NT2/D1 (cell line): ENCODE measurements at regions not wholly inside any gene's neighbourhood (a gene's known extent, or its start where the extent isn't known, plus 50 kb on each side); places are given as distances from the start of the nearest gene placed in this dataset.

Source experiments
- DNase-seq: peaks from one replicate; pipeline ENCODE4 v3.0.0-alpha.2; 2011; ENCODE audit warnings: low read depth, low spot score
- H3K27me3 ChIP-seq: 2 replicates; pipeline ENCODE4 v1.6.0; 2011; ENCODE audit warnings: mild to moderate bottlenecking; ENCODE audit not compliant: insufficient read length, insufficient read depth
- H3K36me3 ChIP-seq: 2 replicates; pipeline ENCODE4 v1.6.1; 2011; ENCODE audit warnings: mild to moderate bottlenecking, low read length, mixed read lengths; ENCODE audit not compliant: insufficient read depth, insufficient read length
- H3K4me1 ChIP-seq: 2 replicates; pipeline ENCODE4 v1.5.1; 2011; ENCODE audit not compliant: insufficient read depth, insufficient read length
- H3K4me3 ChIP-seq: 2 replicates; pipeline ENCODE4 v1.5.1; 2011; ENCODE audit warnings: low read depth; ENCODE audit not compliant: insufficient read length
- H3K9ac ChIP-seq: 2 replicates; pipeline ENCODE4 v1.6.0; 2011; ENCODE audit warnings: low read depth; ENCODE audit not compliant: insufficient read length
- H3K9me3 ChIP-seq: 2 replicates; pipeline ENCODE4 v1.5.1; 2011; ENCODE audit warnings: mild to moderate bottlenecking, low read length; ENCODE audit not compliant: insufficient read depth
- SUZ12 ChIP-seq: IDR thresholded peaks from 2 replicates; pipeline ENCODE4 v1.6.1; 2011; ENCODE audit not compliant: insufficient read length, insufficient read depth; ENCODE audit errors: extremely low read depth
- YY1 ChIP-seq: IDR thresholded peaks from 2 replicates; pipeline ENCODE4 v1.6.1; 2011; ENCODE audit not compliant: insufficient read length, insufficient read depth
- ZNF274 ChIP-seq: IDR thresholded peaks from 2 replicates; pipeline ENCODE4 v1.6.1; 2011; ENCODE audit warnings: mild to moderate bottlenecking, low read depth, low read length

DNA sequence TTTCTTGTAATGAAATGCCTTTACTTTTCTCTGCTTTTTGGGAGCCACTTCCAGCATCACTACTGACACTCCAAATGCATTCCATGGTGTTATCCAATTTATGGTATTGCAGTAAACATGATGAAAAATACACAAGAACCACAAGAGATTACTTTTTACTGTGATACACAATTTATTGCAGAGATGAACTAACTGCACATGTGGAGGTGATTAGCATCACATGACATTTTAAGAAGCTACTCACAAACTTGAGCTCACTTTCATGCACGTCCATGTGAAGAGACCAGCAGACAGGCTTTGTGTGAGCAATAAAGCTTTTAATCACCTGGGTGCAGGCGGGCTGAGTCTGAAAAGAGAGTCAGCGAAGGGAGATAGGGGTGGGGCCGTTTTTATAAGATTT, 780.5 kb upstream of the GOT2 start:
- Histone ChIP-seq H3K4me1 (no peaks in the 10 kb centered on the region), H3K36me3 (no peaks in the 10 kb centered on the region), H3K27me3 (no peaks in the 10 kb centered on the region), H3K4me3 (no peak overlapping the region), H3K9ac (no peak overlapping the region), H3K9me3 (peaks cover 11% of the 10 kb centered on the region)
- no peak for DNase-seq
- TF ChIP-seq ZNF274, result no peak
- no peak for TF ChIP-seq SUZ12
- no peak for TF ChIP-seq YY1

DNA sequence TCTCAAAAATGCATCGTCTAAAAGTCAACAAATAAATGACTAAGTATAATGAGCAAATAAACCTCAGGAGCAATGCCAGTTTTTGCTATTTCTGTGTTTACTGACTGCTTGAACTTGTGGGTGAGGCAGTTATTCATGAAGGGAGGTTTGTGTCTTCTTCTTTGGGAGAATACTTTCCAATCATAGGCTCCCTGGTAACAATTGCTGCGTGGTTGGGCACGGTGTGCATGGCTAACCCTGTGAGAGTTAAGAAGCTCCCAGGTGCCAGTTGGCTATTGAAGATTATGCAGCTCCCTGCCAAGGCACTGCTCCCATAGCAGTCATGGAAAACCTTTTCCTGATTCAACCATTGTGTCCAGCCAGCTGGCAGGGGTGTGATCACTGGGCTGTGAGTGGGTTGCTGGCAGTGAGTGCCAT, 775.9 kb upstream of the GOT2 start:
- H3K27me3 ChIP-seq, result no peaks in the 10 kb centered on the region
- no peak for DNase-seq
- TF ChIP-seq YY1 (no peak), SUZ12 (no peak)

GRCh38 chr16:59500601-59501000, 766.5 kb upstream of the GOT2 start:
- H3K9me3 ChIP-seq, result no peaks in the 10 kb centered on the region
- no peak overlapping the region for H3K4me3 ChIP-seq
- no peaks in the 10 kb centered on the region for H3K27me3 ChIP-seq
- no peak for TF ChIP-seq ZNF274
- no peak for TF ChIP-seq YY1
- no peak for TF ChIP-seq SUZ12
- H3K9ac ChIP-seq, result no peak overlapping the region
- H3K4me1 ChIP-seq, result no peaks in the 10 kb centered on the region
- no peak for DNase-seq
- no peaks in the 10 kb centered on the region for H3K36me3 ChIP-seq

More for the DNA sequence above, 775.9 kb upstream of the GOT2 start:
- no peak overlapping the region for H3K4me3 ChIP-seq
- H3K9ac ChIP-seq, result no peak overlapping the region
- peaks cover 11% of the 10 kb centered on the region for H3K9me3 ChIP-seq
- H3K4me1 ChIP-seq, result no peaks in the 10 kb centered on the region
- H3K36me3 ChIP-seq, result no peaks in the 10 kb centered on the region

- H3K9me3 ChIP-seq, result no peaks in the 10 kb centered on the region
- no peaks in the 10 kb centered on the region for H3K36me3 ChIP-seq
- no peak overlapping the region for H3K9ac ChIP-seq
- TF ChIP-seq ZNF274 (no peak), SUZ12 (no peak), YY1 (no peak)
- DNase-seq, result no peak
- no peaks in the 10 kb centered on the region for H3K27me3 ChIP-seq
- H3K4me1 ChIP-seq, result no peaks in the 10 kb centered on the region
- no peak overlapping the region for H3K4me3 ChIP-seq
Measured at GRCh38 chr16:59487067-59487466, 753.0 kb upstream of the GOT2 start.

GRCh38 chr16:59484833-59485516, 750.9 kb upstream of the GOT2 start:
- Histone ChIP-seq H3K4me3 (no peak overlapping the region), H3K36me3 (no peaks in the 10 kb centered on the region)
- TF ChIP-seq ZNF274, result no peak
- TF ChIP-seq YY1, result no peak
- TF ChIP-seq SUZ12, result no peak

GRCh38 chr16:59478838-59479237, 744.7 kb upstream of the GOT2 start:
- Histone ChIP-seq H3K27me3 (no peaks in the 10 kb centered on the region), H3K36me3 (no peaks in the 10 kb centered on the region), H3K4me1 (no peaks in the 10 kb centered on the region), H3K9ac (no peak overlapping the region), H3K9me3 (no peaks in the 10 kb centered on the region), H3K4me3 (no peak overlapping the region)
- TF ChIP-seq SUZ12, result no peak
- no peak for TF ChIP-seq YY1
- no peak for TF ChIP-seq ZNF274
- no peak for DNase-seq

More at GRCh38 chr16:59484833-59485516, 750.9 kb upstream of the GOT2 start:
- H3K27me3 ChIP-seq, result no peaks in the 10 kb centered on the region
- no peak overlapping the region for H3K9ac ChIP-seq
- H3K4me1 ChIP-seq, result no peaks in the 10 kb centered on the region
- no peaks in the 10 kb centered on the region for H3K9me3 ChIP-seq
- no peak for DNase-seq

DNA sequence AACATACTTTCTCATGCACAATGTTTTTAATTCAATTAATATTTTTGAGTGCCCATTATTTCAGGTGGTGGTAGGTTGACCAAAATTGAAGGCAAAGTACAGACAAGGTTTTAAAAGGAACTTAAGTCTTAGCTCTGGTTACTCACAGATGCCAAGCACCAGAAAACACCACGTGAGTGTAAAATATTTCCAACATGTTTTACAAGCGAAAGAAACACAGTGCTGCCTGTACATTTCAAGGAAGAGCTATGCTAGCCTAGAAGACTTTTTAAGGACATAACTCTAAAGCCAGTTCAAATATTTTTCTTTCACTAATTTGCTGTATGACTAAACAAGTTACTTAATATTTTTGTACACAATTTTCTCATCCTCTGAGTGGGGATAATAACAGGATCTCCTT, 736.4 kb upstream of the GOT2 start:
- Histone ChIP-seq H3K36me3 (no peaks in the 10 kb centered on the region), H3K27me3 (no peaks in the 10 kb centered on the region), H3K4me1 (no peaks in the 10 kb centered on the region), H3K9me3 (no peaks in the 10 kb centered on the region), H3K4me3 (no peak overlapping the region), H3K9ac (no peak overlapping the region)
- TF ChIP-seq SUZ12, result no peak
- TF ChIP-seq ZNF274, result no peak
- TF ChIP-seq YY1, result no peak
- no peak for DNase-seq
